ENCODE measurements at regions not wholly inside any gene's neighbourhood (a gene's known extent, or its start where the extent isn't known, plus 50 kb on each side); places are given as distances from the start of the nearest gene placed in this dataset.

DNA sequence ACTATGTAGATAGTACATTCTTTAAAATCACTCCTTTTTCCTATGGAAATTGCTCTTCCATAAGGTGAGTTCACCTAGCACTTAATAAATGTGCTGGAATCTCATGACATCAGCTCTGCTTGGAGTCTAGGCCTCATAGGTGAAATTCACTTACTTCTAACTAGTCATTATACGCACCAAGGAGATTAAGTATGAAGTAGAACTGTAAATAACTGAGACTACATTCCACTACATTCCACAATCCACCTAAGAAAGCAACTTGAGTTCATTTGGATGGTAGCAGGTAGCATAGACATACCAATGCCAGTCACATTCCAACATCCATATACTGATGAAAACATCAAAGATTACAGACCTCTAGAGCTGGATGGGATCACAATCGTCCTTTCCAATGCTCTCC, 64.3 kb downstream of the NIBAN1 start (continued):
- no peak for TF ChIP-seq SIX5 (IDR thresholded peaks at IDR 0.05; ENCODE audit: low read depth, low read length, severe bottlenecking)
- no peak for TF ChIP-seq ZNF217 (IDR thresholded peaks at IDR 0.05)
- TF ChIP-seq EED (IDR thresholded peaks at IDR 0.05; ENCODE audit: low read depth), result no peak
- TF ChIP-seq RAD51 (IDR thresholded peaks at IDR 0.05), result no peak

GRCh38 chr1:184909019-184909418, 65.3 kb downstream of the NIBAN1 start:
- no peak for TF ChIP-seq NFYA (IDR thresholded peaks at IDR 0.05; ENCODE audit: borderline replicate concordance, low read depth, low read length)
- TF ChIP-seq SMAD5 (IDR thresholded peaks at IDR 0.05; ENCODE audit: low read depth), result no peak
- TF ChIP-seq CUX1 (IDR thresholded peaks at IDR 0.05; ENCODE audit: insufficient replicate concordance, low read depth, low read length), result no peak
- no peak for TF ChIP-seq CREB1 (IDR thresholded peaks at IDR 0.05; ENCODE audit: low read depth)
- no peaks in the 10 kb centered on the region for H3K27me3 ChIP-seq (replicated peaks in 1 of 2; ENCODE audit: control insufficient read depth in 2 of 2, insufficient read depth in 2 of 2, low read length in 1 of 2)
- H3K36me3 ChIP-seq (ENCODE audit: control insufficient read depth in 2 of 2, insufficient read depth in 2 of 2, low read length in 1 of 2), result no peaks in the 10 kb centered on the region
- in situ Hi-C loops (cut with MboI) (no loop called here), intact Hi-C loops (cut with micrococcal nuclease; ENCODE audit: unreplicated experiment) (no loop called here)
- H3K4me2 ChIP-seq (ENCODE audit: control insufficient read depth, insufficient read depth), result no peak overlapping the region
- DNase-seq (ENCODE audit: low read depth, low spot score) (no peak), ATAC-seq (no peak), FAIRE-seq (no peak)
- no peak overlapping the region for H3K27ac ChIP-seq (ENCODE audit: control insufficient read depth, insufficient read depth)
- RAD21 ChIA-PET (ENCODE audit: unreplicated experiment), result no interaction called here
- POLR2A ChIA-PET, result no interaction called here
- CTCF ChIA-PET, result interaction anchor here (0.7 to 1.5 kb wide), 2 partner anchors 98 to 104 kb away, joined by 3 to 4 read pairs; no protein-coding TSS in a partner anchor
- no peak overlapping the region for H3K9ac ChIP-seq (ENCODE audit: control insufficient read depth, insufficient read depth, low read length)
- H4K20me1 ChIP-seq (ENCODE audit: control insufficient read depth, insufficient read depth), result no peaks in the 10 kb centered on the region
- H2AFZ ChIP-seq (ENCODE audit: control insufficient read depth, low read depth, low read length), result no peak overlapping the region
- SMC1A ChIA-PET (ENCODE audit: uncharacterized antibody, unreplicated experiment), result interaction anchor here (1.2 to 1.8 kb wide), 4 partner anchors 9 to 51 kb away, joined by 3 to 4 read pairs (median 4); no protein-coding TSS in a partner anchor
- H3K4me1 ChIP-seq (ENCODE audit: control insufficient read depth, insufficient read depth, low read length), result peaks cover 10% of the 10 kb centered on the region
- no peaks in the 10 kb centered on the region for H3K9me3 ChIP-seq (replicated peaks; ENCODE audit: control insufficient read depth, insufficient read depth, low read length)
- no TSS peak for BruUV-seq (replicated peaks)
- no peak overlapping the region for H3K4me3 ChIP-seq
- H3K79me2 ChIP-seq (ENCODE audit: control insufficient read depth, insufficient read depth, low read length), result peaks cover 2% of the 10 kb centered on the region

Data from GM12878 (cell line).